ENCODE measurements at regions not wholly inside any gene's neighbourhood (a gene's known extent, or its start where the extent isn't known, plus 50 kb on each side); places are given as distances from the start of the nearest gene placed in this dataset.

DNA sequence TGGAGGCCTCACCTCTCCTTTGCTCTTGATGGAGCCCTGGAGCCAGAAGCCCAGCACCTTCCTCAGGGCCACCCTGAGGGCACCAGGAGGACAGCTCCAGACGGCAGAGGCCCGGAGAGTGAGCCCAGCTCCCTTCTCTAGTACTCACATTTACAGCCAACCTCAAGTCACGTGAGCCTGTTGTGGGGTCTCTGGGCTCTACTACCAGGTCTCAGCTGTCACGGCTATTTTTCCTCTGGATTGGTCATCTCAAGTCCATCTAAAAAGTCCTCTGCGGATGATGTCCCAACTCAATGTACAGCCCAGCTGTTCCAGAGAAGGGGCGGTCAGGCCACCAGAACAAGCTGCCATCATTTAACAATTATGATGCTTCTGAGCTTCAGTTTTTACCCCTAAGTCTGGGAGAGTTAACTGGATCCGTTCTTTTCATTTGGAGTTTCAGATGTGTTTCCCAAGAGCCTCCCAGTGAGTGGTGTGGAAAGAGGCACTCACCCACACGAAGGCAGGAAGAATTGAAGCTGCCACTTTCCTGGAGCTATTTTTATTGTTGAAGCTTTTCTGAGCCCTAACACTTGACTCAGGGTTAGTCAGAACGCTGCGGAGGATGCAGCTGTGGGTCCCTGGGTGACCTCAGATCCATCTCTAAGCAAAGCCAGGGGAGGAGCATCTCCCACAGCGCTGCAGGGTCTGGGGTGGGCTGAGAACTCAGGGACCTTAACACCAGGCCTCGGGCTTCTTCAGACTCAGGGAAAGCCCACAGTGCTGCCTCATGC is 143.5 kb upstream of the UBL3 start:
- TF ChIP-seq POLR2A (IDR thresholded peaks at IDR 0.05) (no peak), CTCF (IDR thresholded peaks at IDR 0.05) (no peak)

All from uterus (tissue), 2 donors.